IMR-90 (cell line): ENCODE measurements at regions not wholly inside any gene's neighbourhood (a gene's known extent, or its start where the extent isn't known, plus 50 kb on each side); places are given as distances from the start of the nearest gene placed in this dataset.

Experiments
- ATAC-seq: fragments of 200-7000 bp; cut with Tn5 transposase; 2 replicates; pipeline ENCODE4 v1.9.1; 2020; ENCODE audit warnings: low read depth, mild to moderate bottlenecking, moderate library complexity
- BruUV-seq: library from RNA; stranded (reverse); fragments of 400-500 nt; replicated peaks from 2 replicates; lab custom pipeline; 2021; lab: Mats Ljungman, UMichigan
- CTCF ChIA-PET: fragments of 300-600 bp; formaldehyde crosslinking; extraction: SDS; loops from one replicate; lab custom pipeline; 2021; ENCODE audit warnings: antibody characterized with exemption; lab: Yijun Ruan, JAX
- POLR2A ChIA-PET: fragments of 300-600 bp; sonication (Branson Sonifier 250); formaldehyde crosslinking; loops from one replicate; lab custom pipeline; 2022; ENCODE audit warnings: antibody characterized with exemption; ENCODE audit not compliant: unreplicated experiment; lab: Charles Lee
- DNase-seq: peaks from one replicate; pipeline ENCODE4 v3.0.0; 2013
- H2AFZ ChIP-seq: replicated peaks from 2 replicates; pipeline ENCODE3; 2013; ENCODE audit warnings: low read length, mild to moderate bottlenecking; ENCODE audit not compliant: poor library complexity
- H2AK5ac ChIP-seq: 2 replicates; pipeline ENCODE4 v1.6.1; 2013; ENCODE audit warnings: low read depth, low read length, inconsistent platforms
- H2AK9ac ChIP-seq: replicated peaks from 2 replicates; pipeline ENCODE3; 2013; ENCODE audit warnings: mild to moderate bottlenecking, low read depth, low read length, moderate library complexity; ENCODE audit not compliant: poor library complexity
- H2BK120ac ChIP-seq: 2 replicates; pipeline ENCODE4 v1.6.1; 2013; ENCODE audit warnings: low read depth, low read length, inconsistent platforms
- H2BK15ac ChIP-seq: 3 replicates; pipeline ENCODE4 v1.6.1; 2013; ENCODE audit warnings: low read depth, low read length, inconsistent platforms
- H2BK20ac ChIP-seq: 2 replicates; pipeline ENCODE4 v1.6.1; 2013; ENCODE audit warnings: low read depth, mild to moderate bottlenecking, inconsistent platforms, low read length, moderate library complexity
- H2BK5ac ChIP-seq: 2 replicates; pipeline ENCODE4 v1.6.1; 2013; ENCODE audit warnings: mild to moderate bottlenecking, low read depth, low read length, inconsistent platforms; ENCODE audit not compliant: poor library complexity, severe bottlenecking
- H3K14ac ChIP-seq: replicated peaks from 2 replicates; pipeline ENCODE4 v1.6.1; 2013; ENCODE audit warnings: low read depth, low read length, inconsistent platforms
- H3K18ac ChIP-seq: 2 replicates; pipeline ENCODE4 v1.6.1; 2013; ENCODE audit warnings: low read depth, low read length, control low read depth
- H3K23ac ChIP-seq: 2 replicates; pipeline ENCODE4 v1.6.1; 2013; ENCODE audit warnings: low read depth, low read length, inconsistent platforms
- H3K27ac ChIP-seq: 2 replicates; pipeline ENCODE4 v1.5.1; 2013; ENCODE audit warnings: mild to moderate bottlenecking, control low read depth, low read length; ENCODE audit not compliant: insufficient read depth
- H3K27me3 ChIP-seq: 2 replicates; pipeline ENCODE4 v1.6.1; 2013; ENCODE audit warnings: low read length; ENCODE audit not compliant: control insufficient read depth, insufficient read depth
- H3K36me3 ChIP-seq: 2 replicates; pipeline ENCODE4 v1.6.1; 2013; ENCODE audit warnings: low read length, mixed read lengths; ENCODE audit not compliant: control insufficient read depth, insufficient read depth
- H3K4ac ChIP-seq: 2 replicates; pipeline ENCODE4 v1.6.1; 2013; ENCODE audit warnings: low read depth, low read length, inconsistent platforms
- H3K4me1 ChIP-seq: 2 replicates; pipeline ENCODE4 v1.6.1; 2013; ENCODE audit warnings: low read length, mixed read lengths; ENCODE audit not compliant: control insufficient read depth, insufficient read depth
- H3K4me2 ChIP-seq: 2 replicates; pipeline ENCODE4 v1.6.1; 2013; ENCODE audit warnings: low read depth, mild to moderate bottlenecking, control low read depth, low read length, moderate library complexity
- H3K4me3 ChIP-seq: 2 replicates; pipeline ENCODE4 v1.5.1; 2013; ENCODE audit warnings: low read depth, mild to moderate bottlenecking, control low read depth, low read length, moderate library complexity; ENCODE audit not compliant: insufficient read depth
- H3K56ac ChIP-seq: 2 replicates; pipeline ENCODE4 v1.6.1; 2013; ENCODE audit warnings: low read length, inconsistent platforms; ENCODE audit not compliant: insufficient read depth; ENCODE audit errors: extremely low read depth
- H3K79me1 ChIP-seq, 2 experiments: 2 replicates each; pipeline ENCODE4 v1.6.1; 2013; ENCODE audit warnings: low read length in 2 of 2, inconsistent platforms in 1 of 2, low read depth in 1 of 2
- H3K9ac ChIP-seq: 2 replicates; pipeline ENCODE4 v1.6.1; 2013; ENCODE audit warnings: low read depth, low read length, control low read depth
- H3K9me1 ChIP-seq: 2 replicates; pipeline ENCODE4 v1.6.1; 2013; ENCODE audit warnings: low read length, inconsistent platforms; ENCODE audit not compliant: insufficient read depth
- H3K9me3 ChIP-seq: 2 replicates; pipeline ENCODE4 v1.6.1; 2013; ENCODE audit warnings: low read length; ENCODE audit not compliant: control insufficient read depth, insufficient read depth
- H4K20me1 ChIP-seq: 2 replicates; pipeline ENCODE4 v1.6.1; 2013; ENCODE audit warnings: low read length, inconsistent platforms; ENCODE audit not compliant: insufficient read depth
- H4K5ac ChIP-seq: 2 replicates; pipeline ENCODE4 v1.6.1; 2013; ENCODE audit warnings: mild to moderate bottlenecking, low read depth, low read length, control low read depth
- H4K8ac ChIP-seq, 2 experiments: 2 replicates each; pipeline ENCODE4 v1.6.1; 2013; ENCODE audit warnings: low read depth in 2 of 2, low read length in 2 of 2, control low read depth in 1 of 2, inconsistent platforms in 1 of 2
- H4K91ac ChIP-seq: 2 replicates; pipeline ENCODE4 v1.6.1; 2013; ENCODE audit warnings: low read depth, low read length, inconsistent platforms; ENCODE audit not compliant: insufficient read depth
- BHLHE40 ChIP-seq: fragments of 150-350 bp; IDR thresholded peaks from 2 replicates; pipeline ENCODE4 v1.6.1; 2016; ENCODE audit warnings: mild to moderate bottlenecking, low read depth, low read length
- CEBPB ChIP-seq: IDR thresholded peaks from 2 replicates; pipeline ENCODE4 v1.6.1; 2012; ENCODE audit warnings: low read depth, low read length, improper control_type of control experiment
- CHD1 ChIP-seq: IDR thresholded peaks from 2 replicates; pipeline ENCODE4 v1.6.1; 2012; ENCODE audit warnings: low read depth, low read length, improper control_type of control experiment
- FOS ChIP-seq: fragments of 150-350 bp; IDR thresholded peaks from 2 replicates; pipeline ENCODE4 v1.6.1; 2016; ENCODE audit warnings: low read depth, low read length
- MAFK ChIP-seq: IDR thresholded peaks from 2 replicates; pipeline ENCODE4 v1.6.1; 2012; ENCODE audit warnings: low read depth, low read length, improper control_type of control experiment
- MAZ ChIP-seq: IDR thresholded peaks from 2 replicates; pipeline ENCODE4 v1.6.1; 2012; ENCODE audit warnings: low read depth, mild to moderate bottlenecking, low read length, improper control_type of control experiment, moderate library complexity, borderline replicate concordance
- MXI1 ChIP-seq: IDR thresholded peaks from 2 replicates; pipeline ENCODE4 v1.6.1; 2012; ENCODE audit warnings: low read depth, mild to moderate bottlenecking, low read length, moderate library complexity, borderline replicate concordance
- NFE2L2 ChIP-seq: fragments of 150-350 bp; IDR thresholded peaks from 2 replicates; pipeline ENCODE4 v1.6.1; 2016; ENCODE audit warnings: low read depth, mild to moderate bottlenecking, low read length
- POLR2A ChIP-seq: IDR thresholded peaks from 2 replicates; pipeline ENCODE4 v1.6.1; 2012; ENCODE audit warnings: mild to moderate bottlenecking, low read depth, low read length
- RAD21 ChIP-seq: IDR thresholded peaks from 2 replicates; pipeline ENCODE4 v1.6.1; 2012; ENCODE audit warnings: low read length, improper control_type of control experiment
- RCOR1 ChIP-seq: IDR thresholded peaks from 2 replicates; pipeline ENCODE4 v1.6.1; 2012; ENCODE audit warnings: mild to moderate bottlenecking, low read length, improper control_type of control experiment; ENCODE audit not compliant: insufficient replicate concordance
- RFX5 ChIP-seq: IDR thresholded peaks from 2 replicates; pipeline ENCODE4 v1.8.0; 2012; ENCODE audit warnings: low read depth, mild to moderate bottlenecking, low read length, moderate library complexity
- SMC3 ChIP-seq: fragments of 150-350 bp; IDR thresholded peaks from 2 replicates; pipeline ENCODE4 v1.6.1; 2016; ENCODE audit warnings: low read depth, mild to moderate bottlenecking, antibody characterized with exemption, low read length, moderate library complexity
- WGBS, 2 experiments: methylation state at CpG; one replicate each; pipeline versions ENCODE4 v1.1.5 to v1.1.7; 2013; ENCODE audit warnings: missing lambda C conversion rate in 2 of 2; ENCODE audit not compliant: insufficient read length in 1 of 2; ENCODE audit errors: extremely low coverage in 2 of 2; 5-methylcytosine and 5-hydroxymethylcytosine counted together
- dilution Hi-C: fragments of 300-500 bp; cut with HindIII; formaldehyde crosslinking; loops from one replicate; pipeline ENCODE4 v1.14.3; 2018; ENCODE audit warnings: low sequenced_read_pairs; ENCODE audit not compliant: unreplicated experiment
- in situ Hi-C: fragments of 300-500 bp; cut with MboI; formaldehyde crosslinking; loops from 3 replicates; pipeline ENCODE4 v1.14.3; 2019; ENCODE audit warnings: low sequenced_read_pairs, inconsistent platforms, mixed read lengths
- intact Hi-C: fragments of 100-400 bp; cut with micrococcal nuclease; formaldehyde crosslinking; loops from 2 replicates; pipeline ENCODE4 v1.10.0; 2022
- TF ChIP-seq, protein P1 (sequence below): fragments of 150-350 bp; IDR thresholded peaks from 2 replicates; pipeline ENCODE4 v1.6.1; 2016; ENCODE audit warnings: low read depth, mild to moderate bottlenecking, low read length, moderate library complexity, borderline replicate concordance
- TF ChIP-seq, protein P2 (sequence below): fragments of 150-350 bp; IDR thresholded peaks from 2 replicates; pipeline ENCODE4 v1.6.1; 2017; ENCODE audit warnings: mild to moderate bottlenecking, antibody characterized with exemption, low read length, low read depth
- TF ChIP-seq, protein P3 (sequence below): conservative IDR thresholded peaks from 2 replicates; pipeline ENCODE4 v1.5.1; 2012; ENCODE audit warnings: mild to moderate bottlenecking, low read depth, low read length, improper control_type of control experiment

DNA sequence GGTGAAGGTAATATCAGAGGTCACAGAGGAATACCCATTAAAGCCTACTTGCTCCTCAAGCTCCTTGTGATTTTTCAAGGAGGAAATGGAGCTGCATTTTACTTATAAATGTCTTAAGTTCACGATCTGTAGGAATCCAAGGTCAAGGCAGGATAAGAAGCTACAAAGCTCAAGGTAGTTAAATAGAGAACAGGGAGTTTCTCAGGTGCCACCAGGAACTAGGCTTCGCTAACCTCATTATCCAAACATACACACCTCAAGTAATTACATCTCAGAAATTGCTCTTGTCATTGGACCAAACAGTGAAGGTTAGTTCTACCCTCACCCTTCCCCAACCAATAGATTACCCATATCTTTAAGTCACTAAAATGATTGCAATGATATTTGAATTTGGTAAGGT is 317.4 kb upstream of the HNRNPA3 start:
- H3K36me3 ChIP-seq, result no peaks in the 10 kb centered on the region
- H3K4me2 ChIP-seq, result no peak overlapping the region
- no peaks in the 10 kb centered on the region for H3K4me1 ChIP-seq
- POLR2A ChIA-PET, result no interaction called here
- no peak overlapping the region for H3K14ac ChIP-seq
- no CpG with 5 or more reads among the region's 2 CpGs for WGBS, 2 experiments
- no peak overlapping the region for H2BK20ac ChIP-seq
- H4K91ac ChIP-seq, result no peak overlapping the region
- no peak overlapping the region for H3K4me3 ChIP-seq
- DNase-seq (no peak), ATAC-seq (no peak)
- no peak overlapping the region for H3K56ac ChIP-seq
- no peaks in the 10 kb centered on the region for H3K27me3 ChIP-seq
- CTCF ChIA-PET, result interaction anchor here (0.6 kb wide), 1 partner anchor 866 kb away, joined by 3 read pairs; no protein-coding TSS in a partner anchor
- H3K18ac ChIP-seq, result no peak overlapping the region
- no peaks in the 10 kb centered on the region for H3K9me3 ChIP-seq
- H3K27ac ChIP-seq, result no peak overlapping the region
- no peak overlapping the region for H2BK120ac ChIP-seq
- in situ Hi-C loops, result no loop called here
- H2BK15ac ChIP-seq, result no peak overlapping the region
- no TSS peak for BruUV-seq
- H4K20me1 ChIP-seq, result no peaks in the 10 kb centered on the region
- no peak overlapping the region for H4K8ac ChIP-seq
- no peak overlapping the region for H3K9ac ChIP-seq
- no peak overlapping the region for H2AK5ac ChIP-seq
- TF ChIP-seq NFE2L2 (no peak), BHLHE40 (no peak), MAFK (no peak), POLR2A (no peak), FOS (no peak), MXI1 (no peak), SMC3 (no peak), MAZ (no peak), CEBPB (no peak), CHD1 (no peak), RAD21 (no peak), RCOR1 (no peak), RFX5 (no peak)
- TF ChIP-seq, protein P1, sequence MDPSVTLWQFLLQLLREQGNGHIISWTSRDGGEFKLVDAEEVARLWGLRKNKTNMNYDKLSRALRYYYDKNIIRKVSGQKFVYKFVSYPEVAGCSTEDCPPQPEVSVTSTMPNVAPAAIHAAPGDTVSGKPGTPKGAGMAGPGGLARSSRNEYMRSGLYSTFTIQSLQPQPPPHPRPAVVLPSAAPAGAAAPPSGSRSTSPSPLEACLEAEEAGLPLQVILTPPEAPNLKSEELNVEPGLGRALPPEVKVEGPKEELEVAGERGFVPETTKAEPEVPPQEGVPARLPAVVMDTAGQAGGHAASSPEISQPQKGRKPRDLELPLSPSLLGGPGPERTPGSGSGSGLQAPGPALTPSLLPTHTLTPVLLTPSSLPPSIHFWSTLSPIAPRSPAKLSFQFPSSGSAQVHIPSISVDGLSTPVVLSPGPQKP, result no peak
- TF ChIP-seq, protein P2, sequence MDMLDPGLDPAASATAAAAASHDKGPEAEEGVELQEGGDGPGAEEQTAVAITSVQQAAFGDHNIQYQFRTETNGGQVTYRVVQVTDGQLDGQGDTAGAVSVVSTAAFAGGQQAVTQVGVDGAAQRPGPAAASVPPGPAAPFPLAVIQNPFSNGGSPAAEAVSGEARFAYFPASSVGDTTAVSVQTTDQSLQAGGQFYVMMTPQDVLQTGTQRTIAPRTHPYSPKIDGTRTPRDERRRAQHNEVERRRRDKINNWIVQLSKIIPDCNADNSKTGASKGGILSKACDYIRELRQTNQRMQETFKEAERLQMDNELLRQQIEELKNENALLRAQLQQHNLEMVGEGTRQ, result no peak
- TF ChIP-seq, protein P3, sequence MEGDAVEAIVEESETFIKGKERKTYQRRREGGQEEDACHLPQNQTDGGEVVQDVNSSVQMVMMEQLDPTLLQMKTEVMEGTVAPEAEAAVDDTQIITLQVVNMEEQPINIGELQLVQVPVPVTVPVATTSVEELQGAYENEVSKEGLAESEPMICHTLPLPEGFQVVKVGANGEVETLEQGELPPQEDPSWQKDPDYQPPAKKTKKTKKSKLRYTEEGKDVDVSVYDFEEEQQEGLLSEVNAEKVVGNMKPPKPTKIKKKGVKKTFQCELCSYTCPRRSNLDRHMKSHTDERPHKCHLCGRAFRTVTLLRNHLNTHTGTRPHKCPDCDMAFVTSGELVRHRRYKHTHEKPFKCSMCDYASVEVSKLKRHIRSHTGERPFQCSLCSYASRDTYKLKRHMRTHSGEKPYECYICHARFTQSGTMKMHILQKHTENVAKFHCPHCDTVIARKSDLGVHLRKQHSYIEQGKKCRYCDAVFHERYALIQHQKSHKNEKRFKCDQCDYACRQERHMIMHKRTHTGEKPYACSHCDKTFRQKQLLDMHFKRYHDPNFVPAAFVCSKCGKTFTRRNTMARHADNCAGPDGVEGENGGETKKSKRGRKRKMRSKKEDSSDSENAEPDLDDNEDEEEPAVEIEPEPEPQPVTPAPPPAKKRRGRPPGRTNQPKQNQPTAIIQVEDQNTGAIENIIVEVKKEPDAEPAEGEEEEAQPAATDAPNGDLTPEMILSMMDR, result no peak
- no peak overlapping the region for H3K23ac ChIP-seq
- no peak overlapping the region for H2AFZ ChIP-seq
- no peak overlapping the region for H2BK5ac ChIP-seq
- intact Hi-C loops, result no loop called here
- no peak overlapping the region for H4K5ac ChIP-seq
- H3K9me1 ChIP-seq, result no peaks in the 10 kb centered on the region
- no peak overlapping the region for H3K4ac ChIP-seq
- H3K79me1 ChIP-seq, result no peaks in the 10 kb centered on the region
- dilution Hi-C loops, result no loop called here
- no peak overlapping the region for H2AK9ac ChIP-seq
